RKO (cell line): ENCODE measurements at regions not wholly inside any gene's neighbourhood (a gene's known extent, or its start where the extent isn't known, plus 50 kb on each side); places are given as distances from the start of the nearest gene placed in this dataset.

ENCODE experiments used
- DNase-seq: peaks from one replicate; pipeline ENCODE4 v3.0.0-alpha.2; 2016; ENCODE audit warnings: low spot score

GRCh38 chr6:156413154-156413553, 364.0 kb upstream of the ARID1B start:
- peak; percentile 5 for DNase-seq

- DNase-seq = peak; percentile 19
Observed at GRCh38 chr6:156410649-156411048, 366.5 kb upstream of the ARID1B start.

GRCh38 chr6:156408655-156409054, 368.5 kb upstream of the ARID1B start:
- DNase-seq = no peak

GRCh38 chr6:156407334-156407733, 369.8 kb upstream of the ARID1B start:
- DNase-seq = no peak

GRCh38 chr6:156406688-156407087, 370.5 kb upstream of the ARID1B start:
- no peak for DNase-seq

GRCh38 chr6:156406099-156406498, 371.1 kb upstream of the ARID1B start:
- no peak for DNase-seq

- DNase-seq = no peak
Observed at GRCh38 chr6:156402628-156403027, 374.6 kb upstream of the ARID1B start.

- DNase-seq = no peak
Observed at GRCh38 chr6:156402227-156402626, 375.0 kb upstream of the ARID1B start.

GRCh38 chr6:156400487-156400886, 376.7 kb upstream of the ARID1B start:
- no peak for DNase-seq

GRCh38 chr6:156398966-156399365, 378.2 kb upstream of the ARID1B start:
- no peak for DNase-seq

GRCh38 chr6:156398371-156398770, 378.8 kb upstream of the ARID1B start:
- DNase-seq = no peak

- no peak for DNase-seq
Observed at GRCh38 chr6:156396791-156397418, 380.3 kb upstream of the ARID1B start.

- no peak for DNase-seq
Observed at GRCh38 chr6:156396068-156396771, 381.0 kb upstream of the ARID1B start.

GRCh38 chr6:156395276-156395675, 381.9 kb upstream of the ARID1B start:
- no peak for DNase-seq

GRCh38 chr6:156392648-156393047, 384.5 kb upstream of the ARID1B start:
- DNase-seq = no peak

- no peak for DNase-seq
Observed at GRCh38 chr6:156391977-156392376, 385.2 kb upstream of the ARID1B start.

GRCh38 chr6:156391061-156391672, 386.0 kb upstream of the ARID1B start:
- no peak for DNase-seq

- DNase-seq = no peak
Observed at GRCh38 chr6:156390621-156391020, 386.6 kb upstream of the ARID1B start.

- no peak for DNase-seq
Observed at GRCh38 chr6:156389296-156389695, 387.9 kb upstream of the ARID1B start.

GRCh38 chr6:156387472-156387871, 389.7 kb upstream of the ARID1B start:
- no peak for DNase-seq

GRCh38 chr6:156383059-156383458, 394.1 kb upstream of the ARID1B start:
- DNase-seq = no peak

- no peak for DNase-seq
Observed at GRCh38 chr6:156379392-156380289, 397.5 kb upstream of the ARID1B start.
